ENCODE measurements at regions not wholly inside any gene's neighbourhood (a gene's known extent, or its start where the extent isn't known, plus 50 kb on each side); places are given as distances from the start of the nearest gene placed in this dataset.
"Not testable (repeated sequence)": the region's sequence is repeated elsewhere in the genome, so short reads cannot be mapped to it uniquely, and the experiment has no call there.

DNA sequence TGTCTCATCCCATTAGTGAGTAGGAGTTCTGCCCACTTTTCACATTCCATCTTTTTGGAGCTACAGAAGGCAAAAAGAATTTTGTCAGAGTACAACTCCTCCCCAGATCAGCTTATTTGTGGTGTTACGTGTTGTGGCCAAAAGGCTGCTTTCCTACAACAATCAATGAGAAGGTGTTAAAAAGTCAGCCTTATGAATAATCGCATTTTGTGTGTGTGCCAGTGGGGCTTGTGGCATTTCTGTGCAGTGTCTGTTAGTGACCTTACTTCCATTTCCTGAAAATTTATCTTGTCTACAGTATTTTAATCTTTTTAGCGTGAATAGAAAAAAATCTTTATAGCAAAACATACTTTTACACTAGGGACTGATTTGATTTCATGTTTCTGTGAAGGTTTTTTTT lies 458.3 kb upstream of the LCORL start:
- no peak for DNase-seq (ENCODE audit: low read depth in 3 of 3)

DNA sequence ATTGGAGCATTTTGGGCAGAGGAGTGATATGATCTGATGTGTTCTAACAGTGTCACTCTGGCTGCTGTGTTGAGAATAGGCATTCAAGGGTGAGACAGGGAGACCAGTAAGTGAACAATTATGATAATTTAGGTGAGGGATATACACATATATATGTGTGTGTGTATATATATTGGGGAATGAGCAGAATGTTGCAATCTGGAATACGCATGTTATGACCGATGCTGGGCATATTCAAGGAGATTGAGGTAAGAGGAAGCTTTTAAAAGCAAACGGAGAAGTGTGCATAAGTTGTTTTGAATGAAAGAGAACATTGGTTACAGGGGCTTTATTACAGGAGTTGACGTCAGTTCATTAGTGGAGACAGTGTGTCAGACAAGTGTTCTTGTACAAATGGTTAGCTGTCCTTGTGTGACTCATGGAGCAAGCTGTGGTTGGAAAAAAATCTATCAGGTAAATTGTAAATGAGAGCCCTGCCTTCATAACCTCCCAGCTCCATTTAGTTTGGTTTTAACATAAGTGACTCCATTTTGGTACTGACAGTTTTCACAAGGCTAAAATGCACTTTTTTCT lies 442.5 kb upstream of the LCORL start:
- DNase-seq (ENCODE audit: low read depth in 3 of 3) = no peak

DNA sequence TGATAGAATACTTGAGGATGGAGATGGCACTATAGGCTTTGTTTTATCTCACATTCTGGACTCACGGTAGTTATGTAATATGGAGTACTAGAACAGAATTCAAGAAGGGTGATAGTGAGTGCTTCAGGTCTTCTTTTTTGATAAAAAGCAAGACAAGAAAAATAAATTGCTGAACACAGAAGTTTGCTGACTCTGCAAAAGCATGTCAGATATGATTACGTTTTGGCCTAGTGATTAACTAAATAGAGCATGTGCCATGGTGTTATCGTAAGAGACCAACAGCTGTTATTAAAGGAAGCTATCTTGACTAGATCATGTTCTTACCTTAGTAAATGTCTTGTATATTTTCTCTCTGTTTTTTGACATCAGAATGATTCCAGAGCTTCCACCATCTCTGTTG lies 436.9 kb upstream of the LCORL start:
- DNase-seq (ENCODE audit: low read depth in 3 of 3) = no peak

DNA sequence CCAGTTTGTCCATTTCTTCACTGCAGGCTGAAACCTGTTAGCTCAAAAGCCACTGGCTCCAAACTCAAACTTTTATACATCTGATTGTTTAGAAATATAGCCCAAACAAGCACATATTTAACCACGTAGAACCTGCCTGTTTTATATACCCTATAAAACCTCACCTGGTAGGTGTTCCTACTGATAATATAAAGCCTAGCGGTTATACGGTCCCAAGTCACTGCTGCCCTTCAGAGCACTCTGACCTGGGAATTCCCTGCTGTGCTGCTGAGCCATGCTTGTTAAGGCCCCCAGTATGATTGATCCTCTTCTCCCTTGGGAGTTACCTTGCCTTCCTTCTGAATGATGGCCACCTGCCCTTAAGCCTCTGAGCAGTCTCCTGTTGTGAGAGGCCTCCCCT lies 432.8 kb upstream of the LCORL start:
- no peak for DNase-seq (ENCODE audit: low read depth in 3 of 3)

DNA sequence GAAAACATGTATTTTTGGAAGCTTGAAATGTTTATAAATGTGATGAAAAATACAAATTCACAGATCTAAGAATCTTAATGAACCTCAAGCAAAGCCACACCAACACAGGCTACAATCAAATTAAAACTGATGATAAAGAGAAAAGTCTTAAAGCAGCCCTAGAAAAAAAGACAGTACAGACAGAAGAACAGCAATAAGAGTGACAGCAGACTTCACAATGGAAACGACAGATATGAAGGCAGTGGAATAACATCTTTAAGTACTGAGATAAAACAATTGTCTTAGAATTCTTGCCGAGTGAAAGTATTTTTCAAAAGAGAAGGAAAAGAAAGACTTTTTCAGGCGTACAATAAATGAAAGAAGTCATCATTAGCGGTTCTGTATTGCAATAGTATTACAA lies 423.6 kb upstream of the LCORL start:
- no peak for DNase-seq (ENCODE audit: low read depth in 3 of 3)

DNA sequence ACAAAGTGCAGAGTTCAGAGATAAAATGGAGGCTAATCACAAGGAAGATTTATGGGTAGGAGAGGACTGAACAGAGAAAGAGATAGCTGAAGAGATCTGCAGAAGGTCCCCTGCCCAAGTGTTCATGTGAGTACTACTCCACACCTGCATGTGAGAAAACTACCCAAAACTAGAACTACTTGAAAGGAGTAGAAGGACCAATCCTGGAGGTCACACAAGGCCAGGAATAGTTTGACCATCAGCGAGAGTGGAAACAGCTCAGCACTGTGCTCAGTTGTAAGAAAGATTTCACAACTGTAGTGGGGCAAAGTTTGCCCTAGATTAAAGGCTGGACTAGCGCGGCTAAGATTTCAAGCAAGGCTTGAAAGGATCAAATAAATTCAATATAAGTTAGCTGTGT lies 422.7 kb upstream of the LCORL start:
- DNase-seq (ENCODE audit: low read depth in 3 of 3) = no peak

DNA sequence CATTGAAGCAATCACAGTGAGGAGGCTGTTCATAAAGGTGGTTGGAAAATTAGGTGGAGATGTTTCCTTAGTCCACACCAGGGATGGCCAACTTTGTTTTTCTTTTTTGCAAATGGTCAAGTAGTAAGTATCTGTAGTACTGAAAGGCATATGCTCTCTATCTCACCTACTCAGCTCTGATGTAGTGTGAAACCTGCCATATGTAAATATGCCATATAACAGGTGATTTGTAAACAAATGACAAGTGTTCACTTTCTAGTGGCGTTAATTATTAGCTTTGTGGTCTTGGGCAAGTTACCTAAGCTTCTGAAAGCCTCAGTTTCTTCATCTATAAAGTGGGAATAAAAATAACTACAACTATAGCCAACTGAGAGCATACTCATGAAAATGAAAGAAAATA lies 421.4 kb upstream of the LCORL start:
- DNase-seq (ENCODE audit: low read depth in 3 of 3) = no peak

DNA sequence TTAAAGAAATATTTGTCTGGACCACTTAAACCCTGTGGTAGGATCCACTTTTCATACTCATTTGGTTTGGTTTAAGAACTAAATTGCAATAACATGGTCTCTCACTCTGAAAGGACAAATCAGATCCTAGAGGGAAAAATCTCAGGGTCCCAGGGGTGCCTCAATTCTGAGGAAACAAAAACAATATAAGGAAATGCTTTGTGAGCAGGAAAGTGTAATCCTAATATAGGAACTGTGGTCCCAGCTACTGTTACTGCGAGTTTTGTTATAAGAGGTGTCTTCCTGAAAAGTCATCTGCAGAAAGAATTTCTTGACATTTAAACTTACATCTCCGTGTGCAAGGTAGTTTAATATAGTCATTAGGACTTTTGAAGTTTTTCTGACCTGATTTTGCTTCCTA lies 420.1 kb upstream of the LCORL start:
- no peak for DNase-seq (ENCODE audit: low read depth in 3 of 3)

DNA sequence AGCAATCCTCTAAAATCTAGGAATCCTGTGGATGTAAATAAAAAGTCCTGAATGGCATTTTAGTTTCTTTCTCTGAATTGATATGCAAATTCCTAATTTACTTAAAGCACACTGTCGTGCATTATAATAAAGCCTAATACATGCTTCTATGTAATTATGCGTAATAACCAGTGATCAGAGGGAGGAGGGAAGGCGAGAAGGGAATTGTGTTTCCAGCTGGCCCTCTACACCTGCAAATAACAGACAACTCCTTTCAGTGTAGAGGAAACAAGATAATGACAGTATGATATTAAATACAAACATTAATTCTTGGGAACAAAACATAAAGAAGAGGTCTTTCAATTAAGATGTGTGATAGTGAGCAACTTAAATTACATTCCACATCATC lies 419.6 kb upstream of the LCORL start:
- no peak for DNase-seq (ENCODE audit: low read depth in 3 of 3)

DNA sequence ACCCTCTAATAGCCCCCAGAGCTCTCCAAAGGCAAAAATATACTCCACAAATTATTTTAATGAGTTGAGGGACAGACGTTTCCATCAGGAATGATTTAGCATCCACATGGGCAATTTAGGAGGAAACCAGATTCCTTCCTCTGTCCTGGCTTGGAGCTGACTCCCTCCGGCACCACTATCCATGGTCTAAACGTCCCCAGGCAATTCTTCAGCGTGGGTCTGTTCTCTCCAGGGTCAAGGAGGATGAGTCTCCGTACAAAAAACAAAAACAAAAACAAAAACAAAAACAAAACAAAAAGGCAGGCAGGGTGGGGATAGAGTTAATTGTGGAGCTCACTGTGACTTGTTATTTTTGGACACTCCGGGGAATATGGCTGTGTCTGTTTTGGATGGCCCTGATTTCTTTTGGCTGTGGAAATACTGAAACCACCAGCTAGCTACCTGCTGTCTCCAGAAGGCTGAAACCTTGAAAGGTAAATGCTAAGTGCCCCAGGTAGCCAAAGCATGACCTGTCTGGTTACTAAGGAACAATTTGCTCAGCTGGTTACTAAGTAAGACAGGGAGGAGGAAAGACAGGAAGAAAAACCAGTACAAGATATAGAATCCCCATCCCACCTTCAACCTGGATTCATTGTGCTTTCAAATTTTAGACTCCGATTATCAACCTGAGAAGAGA lies 419.1 kb upstream of the LCORL start:
- DNase-seq (ENCODE audit: low read depth in 3 of 3) = no peak

DNA sequence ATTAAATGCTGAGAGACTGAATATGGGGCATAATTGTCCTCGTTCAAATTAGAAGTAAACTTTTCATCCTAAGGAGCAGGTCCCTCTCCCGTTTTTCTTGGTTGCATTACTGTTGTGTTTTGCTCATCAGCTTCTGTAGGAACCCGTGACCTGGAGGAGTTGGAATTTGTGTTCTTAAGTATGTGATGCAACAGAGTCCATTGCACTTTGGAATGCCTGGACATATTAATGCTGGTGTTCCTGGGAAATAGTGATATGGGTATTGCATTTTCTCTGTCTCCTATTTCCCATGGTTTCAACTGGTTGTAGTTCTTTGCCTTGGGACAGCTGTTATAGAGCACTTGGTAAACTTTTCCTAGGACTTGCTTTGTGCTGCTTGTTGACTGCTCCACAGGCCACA lies 417.8 kb upstream of the LCORL start:
- no peak for DNase-seq (ENCODE audit: low read depth in 3 of 3)

DNA sequence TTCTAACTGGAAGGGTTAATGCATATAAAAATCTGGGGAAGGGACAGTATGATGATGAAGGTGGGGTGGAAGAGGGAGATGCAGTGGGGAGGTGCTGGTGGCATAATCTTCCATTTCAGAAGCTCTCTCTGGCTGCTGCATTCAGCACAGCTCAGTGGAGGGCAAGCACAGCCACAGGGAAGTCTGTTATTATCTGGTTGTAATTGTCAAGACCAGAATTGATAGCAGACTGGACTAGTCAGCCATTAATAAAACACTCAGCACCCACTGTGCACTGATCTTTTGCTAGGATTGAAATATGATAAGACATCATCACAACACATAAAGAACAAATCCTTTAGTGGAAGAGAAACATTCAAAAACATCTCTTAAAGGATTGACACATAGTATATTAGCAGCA lies 414.2 kb upstream of the LCORL start:
- no peak for DNase-seq (ENCODE audit: low read depth in 3 of 3)

DNA sequence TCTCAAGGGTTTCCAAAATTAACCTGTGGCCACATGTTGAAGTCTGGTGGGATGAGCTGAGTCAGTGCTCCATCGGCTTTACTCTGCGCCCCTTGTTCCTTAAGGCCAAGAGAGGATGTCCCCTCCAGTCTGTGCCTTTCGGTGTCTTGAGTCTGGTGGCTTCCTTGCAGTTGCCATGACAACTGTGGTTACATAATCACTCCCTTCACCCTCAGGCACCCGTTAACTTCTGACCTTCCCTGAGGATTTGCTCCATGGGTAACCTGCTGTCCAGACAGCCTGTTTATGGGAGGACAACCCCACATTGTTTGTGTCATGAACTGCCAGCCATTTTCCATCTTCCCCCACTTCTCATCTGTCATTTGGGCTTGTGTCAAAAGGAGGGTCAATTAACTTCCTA lies 401.1 kb upstream of the LCORL start:
- no peak for DNase-seq (ENCODE audit: low read depth in 3 of 3)

DNA sequence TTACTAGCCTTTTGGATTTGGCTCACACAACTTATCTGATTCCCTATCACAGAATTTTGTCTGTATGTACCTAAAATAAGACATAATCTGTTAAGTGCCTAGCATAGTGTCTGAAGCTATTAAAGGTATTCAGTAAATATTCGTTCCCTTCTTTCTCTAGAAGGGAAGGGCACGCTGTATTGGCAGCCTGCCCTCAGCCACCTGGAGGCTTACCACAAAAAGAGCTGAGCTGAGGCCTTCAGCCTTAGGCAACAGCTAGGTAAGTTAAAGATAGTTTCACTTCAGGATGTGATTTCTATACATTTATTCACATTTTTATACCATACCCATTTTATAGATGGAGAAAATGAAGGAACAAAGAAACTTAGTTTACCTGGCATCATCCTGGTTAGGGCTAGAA lies 400.0 kb upstream of the LCORL start:
- no peak for DNase-seq (ENCODE audit: low read depth in 3 of 3)

DNA sequence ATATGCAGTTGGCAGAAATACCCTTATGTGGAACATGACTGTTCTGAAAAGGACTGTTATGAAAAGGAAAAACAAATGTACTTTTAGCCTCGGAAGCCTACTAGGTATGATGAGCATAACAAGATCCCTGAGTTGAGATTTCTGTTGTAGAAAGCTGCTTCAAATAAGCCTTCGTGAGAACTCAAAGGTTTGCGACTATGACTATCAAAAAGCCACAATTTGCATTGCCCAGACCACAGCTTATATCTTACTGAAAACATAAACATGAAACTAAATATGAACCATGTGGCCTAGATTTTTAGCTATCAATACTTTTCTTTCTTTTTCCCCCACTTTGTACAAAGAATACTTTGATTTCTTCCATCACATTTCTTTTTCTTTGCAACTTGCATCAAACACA lies 398.2 kb upstream of the LCORL start:
- no peak for DNase-seq (ENCODE audit: low read depth in 3 of 3)

DNA sequence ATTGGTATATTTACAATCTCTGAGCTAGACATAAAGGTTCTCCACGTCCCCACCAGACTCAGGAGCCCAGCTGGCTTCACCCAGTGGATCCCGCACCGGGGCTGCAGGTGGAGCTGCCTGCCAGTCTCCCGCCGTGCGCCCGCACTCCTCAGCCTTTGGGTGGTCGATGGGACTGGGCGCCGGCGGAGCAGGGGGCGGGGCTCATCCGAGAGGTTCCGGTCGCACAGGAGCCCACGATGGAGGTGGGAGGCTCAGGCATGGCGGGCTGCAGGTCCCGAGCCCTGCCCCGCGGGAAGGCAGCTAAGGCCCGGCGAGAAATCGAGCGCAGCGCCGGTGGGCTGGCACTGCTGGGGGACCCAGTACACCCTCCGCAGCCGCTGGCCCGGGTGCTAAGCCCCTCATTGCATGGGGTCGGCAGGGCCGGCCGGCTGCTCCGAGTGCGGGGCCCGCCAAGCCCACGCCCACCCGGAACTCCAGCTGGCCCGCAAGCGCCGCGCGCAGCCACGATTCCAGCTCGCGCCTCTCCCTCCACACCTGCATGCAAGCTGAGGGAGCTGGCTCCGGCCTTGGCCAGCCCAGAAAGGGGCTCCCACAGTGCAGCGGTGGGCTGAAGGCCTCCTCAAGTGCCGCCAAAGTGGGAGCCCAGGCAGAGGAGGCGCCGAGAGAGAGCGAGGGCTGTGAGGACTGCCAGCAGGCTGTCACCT lies 396.8 kb upstream of the LCORL start:
- not testable (repeated sequence) for DNase-seq (ENCODE audit: low read depth in 3 of 3)

DNA sequence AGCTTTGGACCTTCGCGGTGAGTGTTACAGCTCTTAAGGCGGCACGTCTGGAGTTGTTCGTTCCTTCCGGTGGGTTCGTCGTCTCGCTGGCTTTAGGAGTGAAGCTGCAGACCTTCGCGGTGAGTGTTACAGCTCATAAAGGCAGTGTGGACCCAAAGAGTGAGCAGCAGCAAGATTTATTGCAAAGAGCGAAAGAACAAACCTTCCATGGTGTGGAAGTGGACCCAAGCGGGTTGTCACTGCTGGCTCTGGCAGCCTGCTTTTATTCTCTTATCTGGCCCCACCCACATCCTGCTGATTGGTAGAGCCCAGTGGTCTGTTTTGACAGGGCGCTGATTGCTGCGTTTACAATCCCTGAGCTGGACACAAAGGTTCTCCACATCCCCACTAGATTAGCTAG lies 396.1 kb upstream of the LCORL start:
- not testable (repeated sequence) for DNase-seq (ENCODE audit: low read depth in 3 of 3)

DNA sequence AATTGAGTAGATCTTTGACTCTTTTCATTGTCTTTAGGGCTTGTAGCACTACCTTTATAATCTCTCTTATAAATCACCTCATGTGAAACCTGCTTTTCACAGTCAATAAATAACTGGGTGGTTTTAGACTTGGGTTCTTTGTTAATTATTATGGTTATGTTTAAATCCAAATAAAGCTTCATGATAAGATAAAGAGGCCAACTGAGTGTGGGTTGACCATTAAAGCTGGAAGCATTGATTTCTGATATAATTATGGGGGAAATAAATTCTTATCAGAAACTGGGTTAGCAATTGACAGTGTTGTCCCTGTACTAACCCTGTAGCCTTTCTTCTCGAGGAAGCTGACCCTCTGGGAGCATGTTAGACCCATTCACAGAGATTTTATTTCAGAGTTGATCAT lies 384.7 kb upstream of the LCORL start:
- DNase-seq (ENCODE audit: low read depth in 3 of 3) = no peak

DNA sequence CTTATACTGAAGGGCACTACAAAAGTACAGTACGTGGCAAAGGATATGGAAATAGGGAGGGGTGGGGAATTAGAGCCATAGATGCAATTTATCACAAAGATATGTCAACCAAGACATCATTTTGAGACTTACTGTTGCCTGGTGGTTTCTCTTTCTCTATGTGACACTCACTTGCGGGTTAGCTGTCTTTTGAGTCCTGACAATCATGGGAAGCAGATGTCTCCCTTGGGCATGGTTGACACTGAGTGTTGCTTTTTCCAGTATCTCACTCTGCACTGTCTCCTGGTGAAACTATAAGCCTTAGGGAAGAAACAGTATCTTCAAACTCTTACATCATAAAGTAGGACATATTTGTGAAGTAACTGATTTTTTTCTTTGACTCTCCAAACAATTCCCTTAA lies 383.5 kb upstream of the LCORL start:
- DNase-seq (ENCODE audit: low read depth in 3 of 3) = no peak

DNA sequence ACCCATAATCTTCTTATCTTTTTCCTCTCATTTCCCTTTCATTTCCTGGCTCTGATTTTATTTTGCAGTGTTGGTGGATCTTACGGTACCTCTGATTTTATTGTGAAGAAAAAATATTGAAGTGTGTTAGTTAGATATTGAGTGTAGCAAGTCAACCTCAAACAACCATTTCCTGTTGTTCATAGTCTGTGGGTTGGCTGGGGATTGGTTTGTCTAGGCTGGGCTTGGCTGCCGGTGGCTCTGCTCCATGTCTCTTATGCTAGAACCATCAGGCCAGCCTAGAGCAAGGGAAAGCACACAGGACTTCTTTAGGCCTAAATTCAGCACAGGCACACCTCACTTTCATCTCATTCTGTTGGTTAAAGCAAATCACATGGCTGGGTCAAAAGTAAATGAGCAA lies 383.1 kb upstream of the LCORL start:
- DNase-seq (ENCODE audit: low read depth in 3 of 3) = no peak

DNA sequence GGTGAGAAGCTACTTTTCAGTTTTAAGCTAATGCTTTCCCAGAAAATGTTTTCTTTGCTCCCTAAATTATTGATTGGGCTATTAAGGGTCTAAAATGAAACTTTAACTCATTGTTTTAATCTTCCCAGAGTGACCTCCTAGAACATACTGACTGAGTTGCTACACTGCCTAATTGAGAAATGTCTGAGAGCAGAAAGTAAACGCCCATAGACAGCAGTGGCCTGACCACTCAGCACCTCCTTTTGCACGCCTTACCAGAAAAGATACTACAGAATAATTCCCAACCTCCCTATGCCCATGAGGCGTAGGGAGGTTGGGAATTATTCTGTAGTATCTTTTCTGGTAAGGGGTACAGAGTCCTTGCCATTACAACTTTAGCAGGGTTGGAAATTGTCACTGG lies 381.8 kb upstream of the LCORL start:
- no peak for DNase-seq (ENCODE audit: low read depth in 3 of 3)

DNA sequence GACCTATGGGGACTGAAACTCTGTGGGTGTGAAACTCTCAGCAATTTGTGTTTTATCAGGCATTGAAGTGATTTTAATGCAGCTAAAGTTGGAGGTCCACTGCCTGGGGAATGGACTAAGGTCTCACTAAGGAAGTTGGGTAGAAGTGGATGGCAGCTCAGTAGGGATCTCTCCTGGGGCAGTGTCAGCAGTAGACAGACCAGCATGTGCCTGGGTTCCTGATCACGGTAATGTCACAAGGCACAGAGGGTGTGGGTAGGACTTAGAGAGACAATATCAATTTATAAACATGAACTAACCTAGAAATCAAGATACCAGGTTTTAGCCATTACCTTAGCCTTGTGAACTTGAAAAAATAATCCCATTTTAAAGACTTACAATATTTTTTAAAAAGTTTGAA lies 380.3 kb upstream of the LCORL start:
- DNase-seq (ENCODE audit: low read depth in 3 of 3) = no peak

DNA sequence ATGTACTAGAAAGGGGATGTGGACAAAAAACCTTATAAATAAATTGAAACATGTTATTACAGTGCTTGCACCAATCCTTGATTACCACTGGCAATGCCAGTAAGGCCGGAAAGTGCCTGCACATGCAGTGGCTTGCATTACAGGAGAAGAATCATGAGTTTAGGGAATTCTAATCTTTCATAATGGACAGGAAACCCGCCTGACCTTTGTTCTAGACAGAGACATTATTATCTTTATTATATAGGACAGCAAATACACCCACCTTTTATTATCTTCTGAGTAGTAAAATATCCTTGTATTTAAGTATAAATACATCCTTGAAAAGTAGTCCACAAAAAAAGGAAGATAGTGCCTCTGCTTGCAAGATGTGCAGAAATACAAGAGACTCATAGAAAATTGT lies 379.9 kb upstream of the LCORL start:
- DNase-seq (ENCODE audit: low read depth in 3 of 3) = no peak

DNA sequence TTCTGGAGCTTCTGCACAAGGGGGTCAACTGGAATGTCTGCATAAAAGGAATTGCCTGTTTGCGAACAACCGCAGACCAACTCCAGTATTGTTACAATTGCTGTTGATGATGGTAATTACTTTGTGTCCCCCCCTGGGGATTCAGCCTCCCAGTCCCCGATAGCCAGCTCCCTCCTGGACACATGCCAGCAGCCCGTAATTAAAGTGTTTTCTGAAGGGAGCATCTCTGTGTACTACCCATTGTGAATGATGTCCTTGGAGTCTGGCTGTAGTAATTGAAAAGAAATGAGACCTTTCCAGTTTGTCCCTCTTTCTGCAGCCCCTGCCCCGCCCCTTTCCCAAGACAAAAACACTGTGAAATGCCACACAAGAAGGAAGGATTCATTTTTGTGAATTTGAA lies 377.1 kb upstream of the LCORL start:
- no peak for DNase-seq (ENCODE audit: low read depth in 3 of 3)

All from stimulated activated CD4-positive, alpha-beta T cell treated with anti-CD3 and anti-CD28 coated beads, TNF-alpha, amount 100 ng/mL, for 4 hours (primary cell).